ENCODE measurements at regions not wholly inside any gene's neighbourhood (a gene's known extent, or its start where the extent isn't known, plus 50 kb on each side); places are given as distances from the start of the nearest gene placed in this dataset.

- Histone ChIP-seq H3K27ac (ENCODE audit: low read depth in 1 of 2, low read length in 1 of 2) (no peak overlapping the region), H3K27me3 (ENCODE audit: control insufficient read depth in 2 of 2, insufficient read depth in 1 of 2, low read length in 1 of 2) (no peaks in the 10 kb centered on the region), H3K36me3 (ENCODE audit: control insufficient read depth in 2 of 2, insufficient read depth in 2 of 2, low read length in 1 of 2) (no peaks in the 10 kb centered on the region), H3K4me1 (ENCODE audit: control insufficient read depth in 2 of 2, insufficient read depth in 2 of 2, low read length in 2 of 2) (no peaks in the 10 kb centered on the region), H3K9me3 (ENCODE audit: control insufficient read depth in 2 of 2, insufficient read depth in 1 of 2, low read length in 1 of 2) (peaks cover 0 to 3% of the 10 kb centered on the region in 2 donors), H3K4me3 (ENCODE audit: low read length in 2 of 2) (no peak overlapping the region)
- no peak for DNase-seq (ENCODE audit: low read depth in 6 of 9, low spot score in 9 of 9)
- 80% methylated on average over 1 of the region's 1 CpG for WGBS
Observed at GRCh38 chr14:44700694-44701093, 193.6 kb upstream of the FSCB start.

GRCh38 chr14:44700184-44700583 lies 193.1 kb upstream of the FSCB start:
- no peaks in the 10 kb centered on the region for H3K4me1 ChIP-seq (ENCODE audit: control insufficient read depth in 2 of 2, insufficient read depth in 2 of 2, low read length in 2 of 2)
- no peaks in the 10 kb centered on the region for H3K36me3 ChIP-seq (ENCODE audit: control insufficient read depth in 2 of 2, insufficient read depth in 2 of 2, low read length in 1 of 2)
- H3K27me3 ChIP-seq (ENCODE audit: control insufficient read depth in 2 of 2, insufficient read depth in 1 of 2, low read length in 1 of 2), result no peaks in the 10 kb centered on the region
- no peak overlapping the region for H3K4me3 ChIP-seq (ENCODE audit: low read length in 2 of 2)
- WGBS, result 90% methylated on average over 2 of the region's 2 CpGs
- H3K27ac ChIP-seq (ENCODE audit: low read depth in 1 of 2, low read length in 1 of 2), result no peak overlapping the region
- peaks cover 0 to 3% of the 10 kb centered on the region in 2 donors for H3K9me3 ChIP-seq (ENCODE audit: control insufficient read depth in 2 of 2, insufficient read depth in 1 of 2, low read length in 1 of 2)
- DNase-seq (ENCODE audit: low read depth in 6 of 9, low spot score in 9 of 9), result no peak

GRCh38 chr14:44699391-44699790 lies 192.3 kb upstream of the FSCB start:
- Histone ChIP-seq H3K9me3 (ENCODE audit: control insufficient read depth in 2 of 2, insufficient read depth in 1 of 2, low read length in 1 of 2) (peaks cover 0 to 3% of the 10 kb centered on the region in 2 donors), H3K4me3 (ENCODE audit: low read length in 2 of 2) (no peak overlapping the region), H3K4me1 (ENCODE audit: control insufficient read depth in 2 of 2, insufficient read depth in 2 of 2, low read length in 2 of 2) (no peaks in the 10 kb centered on the region), H3K36me3 (ENCODE audit: control insufficient read depth in 2 of 2, insufficient read depth in 2 of 2, low read length in 1 of 2) (no peaks in the 10 kb centered on the region), H3K27me3 (ENCODE audit: control insufficient read depth in 2 of 2, insufficient read depth in 1 of 2, low read length in 1 of 2) (no peaks in the 10 kb centered on the region), H3K27ac (ENCODE audit: low read depth in 1 of 2, low read length in 1 of 2) (no peak overlapping the region)
- 42% methylated on average over 2 of the region's 2 CpGs for WGBS
- DNase-seq (ENCODE audit: low read depth in 6 of 9, low spot score in 9 of 9), result no peak

GRCh38 chr14:44669496-44669895 lies 162.4 kb upstream of the FSCB start:
- WGBS, result 98% methylated on average over 3 of the region's 3 CpGs

GRCh38 chr14:44663136-44663535 lies 156.1 kb upstream of the FSCB start:
- H3K36me3 ChIP-seq (ENCODE audit: control insufficient read depth in 2 of 2, insufficient read depth in 2 of 2, low read length in 1 of 2), result no peaks in the 10 kb centered on the region
- H3K9me3 ChIP-seq (ENCODE audit: control insufficient read depth in 2 of 2, insufficient read depth in 1 of 2, low read length in 1 of 2), result no peaks in the 10 kb centered on the region
- no peak overlapping the region for H3K4me3 ChIP-seq (ENCODE audit: low read length in 2 of 2)
- H3K27me3 ChIP-seq (ENCODE audit: control insufficient read depth in 2 of 2, insufficient read depth in 1 of 2, low read length in 1 of 2), result no peaks in the 10 kb centered on the region
- H3K4me1 ChIP-seq (ENCODE audit: control insufficient read depth in 2 of 2, insufficient read depth in 2 of 2, low read length in 2 of 2), result no peaks in the 10 kb centered on the region
- no peak for DNase-seq (ENCODE audit: low read depth in 6 of 9, low spot score in 9 of 9)
- 36% methylated on average over 1 of the region's 1 CpG for WGBS
- H3K27ac ChIP-seq (ENCODE audit: low read depth in 1 of 2, low read length in 1 of 2), result no peak overlapping the region

More at GRCh38 chr14:44669496-44669895, 162.4 kb upstream of the FSCB start:
- H3K36me3 ChIP-seq (ENCODE audit: control insufficient read depth in 2 of 2, insufficient read depth in 2 of 2, low read length in 1 of 2), result no peaks in the 10 kb centered on the region
- H3K4me1 ChIP-seq (ENCODE audit: control insufficient read depth in 2 of 2, insufficient read depth in 2 of 2, low read length in 2 of 2), result no peaks in the 10 kb centered on the region
- H3K4me3 ChIP-seq (ENCODE audit: low read length in 2 of 2), result no peak overlapping the region
- H3K9me3 ChIP-seq (ENCODE audit: control insufficient read depth in 2 of 2, insufficient read depth in 1 of 2, low read length in 1 of 2), result peaks cover 0 to 5% of the 10 kb centered on the region in 2 donors
- H3K27me3 ChIP-seq (ENCODE audit: control insufficient read depth in 2 of 2, insufficient read depth in 1 of 2, low read length in 1 of 2), result no peaks in the 10 kb centered on the region
- no peak for DNase-seq (ENCODE audit: low read depth in 6 of 9, low spot score in 9 of 9)
- H3K27ac ChIP-seq (ENCODE audit: low read depth in 1 of 2, low read length in 1 of 2), result no peak overlapping the region

GRCh38 chr14:44662250-44662891 lies 155.3 kb upstream of the FSCB start:
- H3K9me3 ChIP-seq (ENCODE audit: control insufficient read depth in 2 of 2, insufficient read depth in 1 of 2, low read length in 1 of 2), result no peaks in the 10 kb centered on the region
- no peaks in the 10 kb centered on the region for H3K27me3 ChIP-seq (ENCODE audit: control insufficient read depth in 2 of 2, insufficient read depth in 1 of 2, low read length in 1 of 2)
- no peak overlapping the region for H3K4me3 ChIP-seq (ENCODE audit: low read length in 2 of 2)
- DNase-seq (ENCODE audit: low read depth in 6 of 9, low spot score in 9 of 9), result no peak
- no peak overlapping the region for H3K27ac ChIP-seq (ENCODE audit: low read depth in 1 of 2, low read length in 1 of 2)
- H3K4me1 ChIP-seq (ENCODE audit: control insufficient read depth in 2 of 2, insufficient read depth in 2 of 2, low read length in 2 of 2), result no peaks in the 10 kb centered on the region
- no peaks in the 10 kb centered on the region for H3K36me3 ChIP-seq (ENCODE audit: control insufficient read depth in 2 of 2, insufficient read depth in 2 of 2, low read length in 1 of 2)

- no peaks in the 10 kb centered on the region for H3K27me3 ChIP-seq (ENCODE audit: control insufficient read depth in 2 of 2, insufficient read depth in 1 of 2, low read length in 1 of 2)
- no peaks in the 10 kb centered on the region for H3K4me1 ChIP-seq (ENCODE audit: control insufficient read depth in 2 of 2, insufficient read depth in 2 of 2, low read length in 2 of 2)
- no peak for DNase-seq (ENCODE audit: low read depth in 6 of 9, low spot score in 9 of 9)
- H3K9me3 ChIP-seq (ENCODE audit: control insufficient read depth in 2 of 2, insufficient read depth in 1 of 2, low read length in 1 of 2), result no peaks in the 10 kb centered on the region
- H3K36me3 ChIP-seq (ENCODE audit: control insufficient read depth in 2 of 2, insufficient read depth in 2 of 2, low read length in 1 of 2), result no peaks in the 10 kb centered on the region
- WGBS, result 94% methylated on average over 1 of the region's 1 CpG
- H3K4me3 ChIP-seq (ENCODE audit: low read length in 2 of 2), result no peak overlapping the region
- no peak overlapping the region for H3K27ac ChIP-seq (ENCODE audit: low read depth in 1 of 2, low read length in 1 of 2)
Observed at GRCh38 chr14:44658389-44658696, 151.3 kb upstream of the FSCB start.

- no peaks in the 10 kb centered on the region for H3K4me1 ChIP-seq (ENCODE audit: control insufficient read depth in 2 of 2, insufficient read depth in 2 of 2, low read length in 2 of 2)
- H3K9me3 ChIP-seq (ENCODE audit: control insufficient read depth in 2 of 2, insufficient read depth in 1 of 2, low read length in 1 of 2), result no peaks in the 10 kb centered on the region
- no peak overlapping the region for H3K4me3 ChIP-seq (ENCODE audit: low read length in 2 of 2)
- 60% methylated on average over 3 of the region's 3 CpGs for WGBS
- no peaks in the 10 kb centered on the region for H3K36me3 ChIP-seq (ENCODE audit: control insufficient read depth in 2 of 2, insufficient read depth in 2 of 2, low read length in 1 of 2)
- no peak overlapping the region for H3K27ac ChIP-seq (ENCODE audit: low read depth in 1 of 2, low read length in 1 of 2)
- no peaks in the 10 kb centered on the region for H3K27me3 ChIP-seq (ENCODE audit: control insufficient read depth in 2 of 2, insufficient read depth in 1 of 2, low read length in 1 of 2)
- DNase-seq (ENCODE audit: low read depth in 6 of 9, low spot score in 9 of 9), result no peak
Observed at GRCh38 chr14:44657696-44658388, 150.8 kb upstream of the FSCB start.

GRCh38 chr14:44657203-44657602 lies 150.1 kb upstream of the FSCB start:
- Histone ChIP-seq H3K27ac (ENCODE audit: low read depth in 1 of 2, low read length in 1 of 2) (no peak overlapping the region), H3K9me3 (ENCODE audit: control insufficient read depth in 2 of 2, insufficient read depth in 1 of 2, low read length in 1 of 2) (no peaks in the 10 kb centered on the region), H3K27me3 (ENCODE audit: control insufficient read depth in 2 of 2, insufficient read depth in 1 of 2, low read length in 1 of 2) (no peaks in the 10 kb centered on the region), H3K4me3 (ENCODE audit: low read length in 2 of 2) (no peak overlapping the region), H3K4me1 (ENCODE audit: control insufficient read depth in 2 of 2, insufficient read depth in 2 of 2, low read length in 2 of 2) (no peaks in the 10 kb centered on the region), H3K36me3 (ENCODE audit: control insufficient read depth in 2 of 2, insufficient read depth in 2 of 2, low read length in 1 of 2) (no peaks in the 10 kb centered on the region)
- DNase-seq (ENCODE audit: low read depth in 6 of 9, low spot score in 9 of 9), result no peak
